GM10266 (cell line): ENCODE measurements at regions not wholly inside any gene's neighbourhood (a gene's known extent, or its start where the extent isn't known, plus 50 kb on each side); places are given as distances from the start of the nearest gene placed in this dataset.

Experiments used
- DNase-seq: peaks from one replicate; pipeline ENCODE4 v3.0.0; 2012; ENCODE audit errors: extremely low spot score
- CTCF ChIP-seq: IDR thresholded peaks from 2 replicates; pipeline ENCODE4 v1.5.1; 2012; ENCODE audit warnings: mild to moderate bottlenecking, low read depth; ENCODE audit not compliant: control insufficient read depth, insufficient read depth; ENCODE audit errors: missing control alignments

- no peak for TF ChIP-seq CTCF
- DNase-seq = no peak
Observed at GRCh38 chr3:135328036-135328435, 533.0 kb downstream of the EPHB1 start.

- no peak for TF ChIP-seq CTCF
- DNase-seq = no peak
Observed at GRCh38 chr3:135329479-135329878, 534.4 kb downstream of the EPHB1 start.

GRCh38 chr3:135337192-135337591 lies 542.1 kb downstream of the EPHB1 start:
- no peak for DNase-seq
- TF ChIP-seq CTCF = no peak

GRCh38 chr3:135348690-135349089 lies 553.6 kb downstream of the EPHB1 start:
- TF ChIP-seq CTCF = no peak
- no peak for DNase-seq

- DNase-seq = no peak
- TF ChIP-seq CTCF = no peak
Observed at GRCh38 chr3:135349254-135349948, 554.3 kb downstream of the EPHB1 start.

GRCh38 chr3:135352213-135352612 lies 557.2 kb downstream of the EPHB1 start:
- no peak for TF ChIP-seq CTCF
- DNase-seq = no peak

GRCh38 chr3:135362889-135363288 lies 567.8 kb downstream of the EPHB1 start:
- TF ChIP-seq CTCF = no peak
- DNase-seq = no peak
